ENCODE measurements at regions not wholly inside any gene's neighbourhood (a gene's known extent, or its start where the extent isn't known, plus 50 kb on each side); places are given as distances from the start of the nearest gene placed in this dataset.
A peak's percentile ranks its signal among the peaks of the same experiment; 100 is the strongest.
"Not testable (repeated sequence)": the region's sequence is repeated elsewhere in the genome, so short reads cannot be mapped to it uniquely, and the experiment has no call there.

DNA sequence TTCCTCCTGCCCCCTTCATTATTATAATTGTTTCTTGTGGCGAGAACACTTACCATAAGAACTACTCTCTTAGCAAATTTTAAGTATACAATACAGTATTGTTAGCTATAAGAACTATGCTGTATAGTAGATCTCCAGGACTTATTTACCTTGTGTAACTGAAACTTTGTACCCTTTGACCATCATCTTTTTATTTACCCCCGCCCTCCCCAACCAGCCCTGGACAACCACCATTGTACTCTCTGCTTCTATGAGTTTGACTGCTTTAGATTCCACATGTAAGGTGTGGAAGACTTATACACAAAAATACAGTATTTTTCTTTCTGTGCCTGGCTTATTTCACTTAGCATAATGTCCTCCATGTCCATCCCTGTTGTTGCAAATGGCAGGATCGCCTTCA, 161.1 kb downstream of the PHF8 start:
- DNase-seq, result no peak

- no peak for DNase-seq
These were observed 161.9 kb downstream of the PHF8 start for GRCh38 chrX:53882331-53882730.

DNA sequence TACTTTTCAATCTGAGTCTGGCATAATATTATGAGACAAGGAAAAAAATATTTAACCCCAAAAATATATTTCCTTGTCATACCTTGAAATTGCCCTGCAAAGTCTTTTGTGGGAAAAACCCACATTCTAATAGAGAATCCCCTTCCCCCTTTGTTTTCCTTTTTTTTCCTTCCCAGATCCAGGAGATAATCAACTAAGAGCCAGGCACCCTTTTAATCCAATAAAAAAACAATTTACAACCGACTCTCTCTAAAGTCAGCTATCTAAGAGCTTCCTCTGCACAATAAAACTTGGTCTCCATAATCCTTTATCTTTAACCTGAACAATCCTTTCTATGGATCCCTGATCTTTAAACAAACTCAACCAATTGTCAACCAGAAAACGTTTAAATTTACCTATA, 163.5 kb downstream of the PHF8 start:
- DNase-seq, result peak; percentile 84

DNA sequence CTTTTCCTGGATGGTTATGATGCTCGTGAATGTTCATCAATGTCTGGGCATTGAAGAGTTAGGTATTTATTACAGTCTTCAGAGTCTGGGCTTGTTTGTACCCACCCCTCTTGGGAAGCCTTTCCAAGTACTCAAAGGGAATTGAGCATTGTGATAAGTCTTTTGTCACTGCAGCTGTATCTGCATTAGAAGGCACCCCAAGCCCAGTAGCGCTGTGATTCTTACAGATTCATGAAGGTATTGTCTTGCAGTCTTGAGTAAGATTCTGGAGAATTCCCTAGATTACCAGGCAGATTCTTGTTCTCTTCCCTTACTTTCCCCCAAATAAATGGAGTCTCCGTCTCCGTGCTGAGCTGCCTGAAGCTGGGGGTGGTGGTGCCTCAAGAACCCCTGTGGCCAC, 173.4 kb upstream of the HUWE1 start:
- no peak for DNase-seq

DNA sequence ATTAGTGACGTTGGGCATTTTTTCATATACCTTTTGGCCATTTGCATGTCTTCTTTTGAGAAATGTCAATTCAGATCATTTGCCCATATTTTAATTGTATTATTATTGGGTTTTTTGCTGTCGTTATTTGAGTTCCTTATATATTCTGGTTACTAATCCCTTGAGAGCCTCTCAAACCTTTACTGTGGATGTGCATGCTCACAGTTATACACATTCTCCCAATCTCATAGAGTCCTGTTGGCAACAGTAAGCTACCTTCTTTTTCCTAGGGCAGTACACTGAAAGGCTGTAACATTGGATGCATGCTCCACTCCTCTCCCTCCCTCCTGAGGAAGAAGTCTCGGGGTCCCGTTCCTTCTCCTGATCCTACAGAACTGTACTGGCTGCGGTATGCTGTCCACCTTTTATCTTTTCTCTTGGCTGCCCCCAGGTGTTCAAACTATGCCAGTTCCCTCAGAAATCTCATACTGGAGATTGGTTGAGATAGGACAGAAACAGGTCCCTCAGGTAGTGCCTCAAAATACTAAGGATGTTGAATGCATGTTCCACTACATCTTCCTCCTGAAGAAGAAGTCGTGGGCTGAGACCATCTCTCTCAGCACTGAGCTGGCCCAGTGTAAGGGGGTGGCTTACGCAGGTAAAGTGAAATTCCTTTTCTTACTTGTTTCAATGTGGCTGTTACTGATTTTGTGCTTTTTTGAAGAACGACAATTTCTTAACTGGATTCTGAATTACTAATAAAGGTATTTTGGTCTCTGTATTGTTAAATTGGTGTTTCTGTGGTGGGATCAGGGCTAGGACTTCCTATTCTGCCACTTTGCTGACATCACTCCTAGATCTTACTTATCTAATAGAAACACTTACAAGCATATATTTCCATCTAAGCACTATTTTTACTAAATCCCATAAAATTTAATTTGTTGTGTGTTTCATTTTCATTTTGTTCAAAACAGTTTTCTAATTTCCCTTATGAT, 145.4 kb upstream of the HUWE1 start:
- DNase-seq, result peak; percentile 72

- no peak for DNase-seq
These were observed 138.2 kb upstream of the HUWE1 start for GRCh38 chrX:53824686-53825085.

DNA sequence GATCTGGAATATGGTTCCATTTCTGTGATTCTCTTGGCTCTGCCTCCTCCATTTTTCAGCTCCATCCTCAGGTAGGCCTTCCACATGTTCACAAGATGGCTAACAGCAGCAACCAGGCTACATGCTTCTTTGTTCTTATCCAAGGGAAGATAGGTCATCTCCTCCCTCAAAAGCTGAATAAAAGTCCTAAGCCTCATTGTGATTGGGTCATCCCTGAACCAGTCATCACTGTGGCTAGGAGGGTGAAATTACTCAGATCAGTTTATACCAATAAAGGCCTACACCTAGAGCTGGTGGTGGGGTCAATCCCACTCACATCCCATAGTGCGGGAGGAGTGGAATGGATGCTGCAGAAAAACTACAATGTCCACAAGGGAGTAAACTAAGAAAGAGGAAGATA, 131.6 kb upstream of the HUWE1 start:
- not testable (repeated sequence) for DNase-seq

DNA sequence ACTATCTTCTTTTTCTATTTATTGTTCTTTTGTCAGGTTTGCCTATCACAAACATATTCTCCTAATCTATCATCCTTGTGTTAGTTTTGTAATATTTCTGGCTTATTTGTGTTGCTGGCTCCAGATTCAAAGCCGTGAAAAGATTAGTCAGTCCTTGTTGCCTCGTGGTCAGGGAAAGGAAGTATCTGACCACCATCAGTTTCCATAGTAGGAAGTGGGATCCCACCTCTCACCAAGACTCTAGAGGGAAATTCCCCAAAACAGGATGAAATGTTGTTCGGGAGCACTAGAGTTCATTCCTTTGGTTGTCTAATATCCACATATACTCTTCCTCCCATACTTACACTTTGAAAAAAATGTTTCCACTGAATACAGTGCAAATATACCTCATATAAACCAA, 131.0 kb upstream of the HUWE1 start:
- no peak for DNase-seq

DNA sequence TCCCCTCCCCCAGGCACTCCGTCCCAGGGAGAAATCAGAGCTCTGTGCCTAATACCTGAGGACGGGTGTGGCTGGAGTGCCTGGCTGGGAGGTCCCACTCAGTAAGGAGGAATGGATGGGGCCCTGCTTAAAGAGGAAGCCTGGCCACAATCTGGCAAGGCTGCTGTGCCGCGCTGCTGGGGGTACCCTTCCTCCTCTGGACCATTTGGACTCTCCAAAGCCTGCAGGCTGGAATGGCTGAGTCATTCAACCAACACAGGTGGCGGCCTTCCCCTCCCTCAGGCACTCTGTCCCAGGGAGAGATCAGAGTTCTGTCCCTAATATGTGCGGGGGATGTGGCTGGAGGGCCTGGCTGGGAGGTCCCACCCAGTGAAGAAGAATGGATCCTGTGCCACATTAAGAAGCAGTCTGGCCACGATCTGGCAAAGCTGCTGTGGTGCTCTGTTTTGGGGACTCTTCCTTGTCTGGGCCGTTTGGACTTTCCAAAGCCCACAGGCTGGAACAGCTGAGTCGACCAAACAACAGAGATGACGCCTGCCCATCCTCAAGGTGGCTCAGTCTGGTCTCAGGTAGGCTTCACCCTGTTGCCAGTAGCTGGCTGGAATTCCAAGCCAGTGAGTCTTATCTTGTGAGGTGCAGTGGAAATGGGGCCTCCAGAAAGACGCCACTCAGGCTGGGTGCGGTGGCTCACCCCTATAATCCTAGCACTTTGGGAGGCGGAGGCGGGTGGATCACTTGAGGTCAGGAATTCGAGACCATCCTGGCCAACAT, 127.3 kb upstream of the HUWE1 start:
- no peak for DNase-seq

GRCh38 chrX:53798281-53798680, 111.8 kb upstream of the HUWE1 start:
- no peak for DNase-seq

DNA sequence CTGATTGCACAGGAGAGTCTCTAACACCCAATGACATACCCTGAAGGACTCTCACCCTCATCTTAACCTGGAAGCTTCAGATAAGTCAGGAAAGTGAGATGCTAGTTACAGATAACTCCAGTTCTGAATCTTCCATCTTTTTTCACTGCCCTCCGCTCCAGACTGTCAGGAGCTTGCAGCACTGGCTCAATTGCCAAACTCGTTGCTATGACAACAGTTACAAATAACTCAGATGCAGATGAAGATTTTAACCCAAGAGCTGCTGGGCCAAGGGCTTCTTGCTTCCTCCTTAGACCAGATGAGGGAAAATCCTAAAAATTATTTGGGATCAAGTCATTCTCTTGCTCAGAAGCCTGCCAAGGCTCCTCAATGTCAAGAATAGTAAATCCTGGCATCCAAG, 109.1 kb upstream of the HUWE1 start:
- DNase-seq, result no peak

- DNase-seq, result no peak
These were observed 107.7 kb upstream of the HUWE1 start for GRCh38 chrX:53794181-53794580.

DNA sequence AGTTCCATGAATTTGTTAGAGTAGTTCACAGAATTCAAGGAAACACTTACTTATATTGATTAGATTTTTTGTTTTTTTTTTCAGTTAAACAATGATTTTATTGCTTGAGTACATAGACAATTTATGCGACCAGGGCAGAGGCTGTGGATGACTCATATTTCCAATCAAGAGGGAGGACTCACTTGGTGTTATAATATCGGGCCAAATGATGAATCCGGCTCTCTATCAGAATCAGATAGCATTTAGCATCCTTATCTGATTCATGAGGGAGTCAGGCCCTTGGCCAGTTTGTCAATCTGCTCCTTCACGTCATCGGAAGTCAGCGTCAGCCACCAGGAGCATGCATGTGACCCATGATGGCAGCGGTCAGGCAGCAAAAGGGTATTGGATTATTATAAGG, 82.3 kb upstream of the HUWE1 start:
- DNase-seq, result no peak

DNA sequence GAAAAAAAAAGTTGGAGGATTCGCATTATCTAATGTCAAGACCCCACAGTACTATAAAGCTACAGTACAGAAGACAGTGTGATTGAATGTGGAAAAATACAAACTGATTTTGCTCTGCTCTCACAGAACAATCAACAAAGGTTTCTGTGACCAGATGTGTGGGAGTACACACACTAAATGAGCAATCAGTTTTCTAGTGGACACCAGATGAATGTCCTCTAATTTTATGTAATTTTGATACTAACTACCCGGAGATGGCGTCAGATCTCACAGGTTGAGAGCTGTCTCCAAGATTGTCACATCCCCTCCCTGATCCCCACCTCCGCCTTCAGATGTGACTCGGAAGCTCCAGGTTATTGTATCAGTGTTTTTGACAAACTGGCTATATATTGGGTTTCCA, 81.9 kb upstream of the HUWE1 start:
- no peak for DNase-seq

DNA sequence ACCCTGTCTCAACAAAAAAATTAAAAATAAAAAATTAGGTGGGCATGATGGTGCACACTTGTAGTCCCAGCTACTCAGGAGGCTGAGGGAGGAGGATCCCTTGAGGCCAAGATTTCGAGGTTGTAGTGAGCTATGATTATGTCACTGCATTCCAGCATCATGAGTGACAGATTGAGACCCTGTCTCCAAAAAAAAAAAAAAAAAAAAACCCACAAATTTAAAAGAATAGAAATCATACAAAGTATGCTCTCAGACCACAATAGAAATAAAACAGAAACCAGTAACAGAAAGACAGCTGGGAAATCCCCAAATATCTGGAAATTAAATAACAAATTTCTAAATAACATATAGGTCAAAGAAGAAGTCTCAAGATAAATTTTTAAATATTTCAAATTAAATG, 81.0 kb upstream of the HUWE1 start:
- DNase-seq, result no peak

- DNase-seq, result not testable (repeated sequence)
These were observed 70.7 kb upstream of the HUWE1 start for GRCh38 chrX:53757181-53757580.

- DNase-seq, result no peak
These were observed 60.2 kb upstream of the HUWE1 start for GRCh38 chrX:53746718-53747117.

- no peak for DNase-seq
These were observed 56.7 kb upstream of the HUWE1 start for GRCh38 chrX:53743244-53743643.

DNA sequence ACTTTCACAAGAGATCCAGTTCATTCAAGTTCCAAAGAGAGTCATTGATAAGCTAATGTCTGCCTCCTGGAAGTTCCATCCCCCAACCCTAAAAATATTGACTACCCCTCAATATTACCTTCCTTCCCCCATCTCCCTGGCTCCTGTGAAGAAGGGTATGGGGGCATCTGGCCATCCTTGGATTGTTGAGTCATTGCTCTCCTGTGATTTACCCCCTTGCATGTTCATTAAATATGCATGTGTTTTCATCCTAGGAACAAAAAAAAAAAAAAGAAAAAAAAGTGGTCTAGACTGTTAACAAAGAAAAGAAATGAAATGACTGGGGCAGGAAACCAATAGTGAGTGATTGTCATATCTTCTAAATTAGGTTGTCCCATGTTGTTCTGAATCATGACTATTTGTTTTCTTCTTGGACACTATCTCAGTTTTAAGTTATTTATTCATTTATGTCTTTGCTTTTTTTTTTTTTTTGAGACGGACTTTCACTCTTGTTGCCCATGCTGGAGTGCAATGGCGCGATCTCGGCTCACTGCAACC, 51.9 kb upstream of the HUWE1 start:
- DNase-seq, result no peak

Measured in NCI-H82 (cell line).